ENCODE measurements at regions not wholly inside any gene's neighbourhood (a gene's known extent, or its start where the extent isn't known, plus 50 kb on each side); places are given as distances from the start of the nearest gene placed in this dataset.

- Histone ChIP-seq H3K27me3 (replicated peaks; ENCODE audit: control insufficient read depth, insufficient read depth, low read length) (no peaks in the 10 kb centered on the region), H3K36me3 (ENCODE audit: control insufficient read depth, insufficient read depth, low read length) (no peaks in the 10 kb centered on the region), H3K4me1 (no peaks in the 10 kb centered on the region), H3K9me3 (peaks cover 9% of the 10 kb centered on the region; the same call in 1 of the 2 replicates), H3K4me3 (ENCODE audit: low read depth, low read length) (no peak overlapping the region)
- H3K36me3 Mint-ChIP-seq (ENCODE audit: insufficient read depth, unreplicated experiment): no peaks in the 10 kb centered on the region
- H3K9me3 Mint-ChIP-seq (ENCODE audit: unreplicated experiment): no peaks in the 10 kb centered on the region
- CTCF ChIA-PET: no interaction called here
- no peaks in the 10 kb centered on the region for H3K4me1 Mint-ChIP-seq (ENCODE audit: low read depth, unreplicated experiment)
- H3K27me3 Mint-ChIP-seq (ENCODE audit: insufficient read depth, unreplicated experiment): peaks cover 8% of the 10 kb centered on the region
- POLR2A ChIA-PET: no interaction called here
- no TSS peak for BruUV-seq (replicated peaks)
- DNase-seq: no peak
- TF ChIP-seq CTCF (IDR thresholded peaks at IDR 0.05; ENCODE audit: insufficient read depth in 1 of 2, low read depth in 1 of 2, low read length in 1 of 2, severe bottlenecking in 1 of 2, unreplicated experiment in 1 of 2): no peak
- intact Hi-C loops (cut with micrococcal nuclease; ENCODE audit: unreplicated experiment): no loop called here
- no peak overlapping the region for H3K27ac Mint-ChIP-seq (ENCODE audit: unreplicated experiment)
- no peak overlapping the region for H3K4me3 Mint-ChIP-seq (ENCODE audit: unreplicated experiment)
Observed at GRCh38 chr11:101729406-101730078, 145.7 kb upstream of the TRPC6 start.

GRCh38 chr11:101727451-101727850, 143.6 kb upstream of the TRPC6 start:
- Mint-ChIP-seq H3K4me3 (ENCODE audit: unreplicated experiment) (no peak overlapping the region), H3K36me3 (ENCODE audit: insufficient read depth, unreplicated experiment) (no peaks in the 10 kb centered on the region), H3K27me3 (ENCODE audit: insufficient read depth, unreplicated experiment) (peaks cover 9% of the 10 kb centered on the region), H3K27ac (ENCODE audit: unreplicated experiment) (no peak overlapping the region), H3K4me1 (ENCODE audit: low read depth, unreplicated experiment) (no peaks in the 10 kb centered on the region), H3K9me3 (ENCODE audit: unreplicated experiment) (no peaks in the 10 kb centered on the region)
- Histone ChIP-seq H3K4me3 (ENCODE audit: low read depth, low read length) (no peak overlapping the region), H3K27me3 (replicated peaks; ENCODE audit: control insufficient read depth, insufficient read depth, low read length) (no peaks in the 10 kb centered on the region), H3K9me3 (peaks cover 9% of the 10 kb centered on the region; the same call in 1 of the 2 replicates), H3K36me3 (ENCODE audit: control insufficient read depth, insufficient read depth, low read length) (no peaks in the 10 kb centered on the region), H3K4me1 (no peaks in the 10 kb centered on the region)
- BruUV-seq (replicated peaks): no TSS peak
- ChIA-PET POLR2A (no interaction called here), CTCF (interaction anchor here (0.6 kb wide), 1 partner anchor 550 kb away, joined by 3 read pairs; no protein-coding TSS in a partner anchor)
- intact Hi-C loops (cut with micrococcal nuclease; ENCODE audit: unreplicated experiment): no loop called here
- DNase-seq: no peak
- no peak for TF ChIP-seq CTCF (IDR thresholded peaks at IDR 0.05; ENCODE audit: insufficient read depth in 1 of 2, low read depth in 1 of 2, low read length in 1 of 2, severe bottlenecking in 1 of 2, unreplicated experiment in 1 of 2)

- CTCF ChIA-PET: interaction anchor here (0.6 kb wide), 1 partner anchor 550 kb away, joined by 3 read pairs; no protein-coding TSS in a partner anchor
- BruUV-seq (replicated peaks): no TSS peak
- no peaks in the 10 kb centered on the region for H3K9me3 Mint-ChIP-seq (ENCODE audit: unreplicated experiment)
Observed at GRCh38 chr11:101726988-101727387, 143.2 kb upstream of the TRPC6 start.

More at GRCh38 chr11:101726988-101727387, 143.2 kb upstream of the TRPC6 start:
- H3K4me3 Mint-ChIP-seq (ENCODE audit: unreplicated experiment): no peak overlapping the region
- H3K4me1 Mint-ChIP-seq (ENCODE audit: low read depth, unreplicated experiment): no peaks in the 10 kb centered on the region
- H3K27me3 ChIP-seq (replicated peaks; ENCODE audit: control insufficient read depth, insufficient read depth, low read length): no peaks in the 10 kb centered on the region
- intact Hi-C loops (cut with micrococcal nuclease; ENCODE audit: unreplicated experiment): no loop called here
- no peaks in the 10 kb centered on the region for H3K4me1 ChIP-seq
- H3K36me3 Mint-ChIP-seq (ENCODE audit: insufficient read depth, unreplicated experiment): no peaks in the 10 kb centered on the region
- POLR2A ChIA-PET: no interaction called here
- no peak overlapping the region for H3K27ac Mint-ChIP-seq (ENCODE audit: unreplicated experiment)
- H3K9me3 ChIP-seq: peaks cover 9% of the 10 kb centered on the region; the same call in 1 of the 2 replicates
- H3K27me3 Mint-ChIP-seq (ENCODE audit: insufficient read depth, unreplicated experiment): peaks cover 9% of the 10 kb centered on the region
- H3K4me3 ChIP-seq (ENCODE audit: low read depth, low read length): no peak overlapping the region
- DNase-seq: no peak
- no peaks in the 10 kb centered on the region for H3K36me3 ChIP-seq (ENCODE audit: control insufficient read depth, insufficient read depth, low read length)
- no peak for TF ChIP-seq CTCF (IDR thresholded peaks at IDR 0.05; ENCODE audit: insufficient read depth in 1 of 2, low read depth in 1 of 2, low read length in 1 of 2, severe bottlenecking in 1 of 2, unreplicated experiment in 1 of 2)

Measured in Caco-2 (cell line).